Posterior cingulate gyrus (tissue), 11 donors: ENCODE measurements at regions not wholly inside any gene's neighbourhood (a gene's known extent, or its start where the extent isn't known, plus 50 kb on each side); places are given as distances from the start of the nearest gene placed in this dataset.
"Not testable (repeated sequence)": the region's sequence is repeated elsewhere in the genome, so short reads cannot be mapped to it uniquely, and the experiment has no call there.

Experiments
- DNase-seq, 10 donors: peaks; one replicate each; pipeline versions ENCODE4 v3.0.0 to v3.0.0-alpha.2; 2020 to 2021; ENCODE audit warnings: mixed read lengths in 3 of 10
- intact Hi-C: fragments of 100-400 bp; cut with DNase I; formaldehyde crosslinking; loops from one replicate; pipeline ENCODE4 v1.15.1; 2023

DNA sequence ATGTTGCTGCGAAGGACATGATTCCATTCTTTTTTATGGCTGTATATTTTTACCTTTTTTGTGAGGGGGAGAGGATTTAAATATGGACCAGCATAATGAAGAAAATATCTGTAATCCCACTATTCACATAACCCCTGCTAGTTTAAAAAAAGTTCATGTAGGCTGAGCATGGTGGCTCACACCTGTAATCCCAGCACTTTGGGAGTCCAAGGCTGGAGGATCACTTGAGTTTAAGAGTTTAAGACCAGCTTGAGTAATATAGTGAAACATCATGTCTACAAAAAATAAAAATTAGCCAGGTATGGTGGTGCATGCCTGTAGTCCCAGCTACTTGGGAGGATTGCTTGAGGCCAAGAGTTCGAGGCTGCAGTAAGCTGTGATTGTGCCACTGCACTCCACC, 99.8 kb upstream of the TPTE start:
- intact Hi-C loops, DNase-seq: not testable (repeated sequence)

DNA sequence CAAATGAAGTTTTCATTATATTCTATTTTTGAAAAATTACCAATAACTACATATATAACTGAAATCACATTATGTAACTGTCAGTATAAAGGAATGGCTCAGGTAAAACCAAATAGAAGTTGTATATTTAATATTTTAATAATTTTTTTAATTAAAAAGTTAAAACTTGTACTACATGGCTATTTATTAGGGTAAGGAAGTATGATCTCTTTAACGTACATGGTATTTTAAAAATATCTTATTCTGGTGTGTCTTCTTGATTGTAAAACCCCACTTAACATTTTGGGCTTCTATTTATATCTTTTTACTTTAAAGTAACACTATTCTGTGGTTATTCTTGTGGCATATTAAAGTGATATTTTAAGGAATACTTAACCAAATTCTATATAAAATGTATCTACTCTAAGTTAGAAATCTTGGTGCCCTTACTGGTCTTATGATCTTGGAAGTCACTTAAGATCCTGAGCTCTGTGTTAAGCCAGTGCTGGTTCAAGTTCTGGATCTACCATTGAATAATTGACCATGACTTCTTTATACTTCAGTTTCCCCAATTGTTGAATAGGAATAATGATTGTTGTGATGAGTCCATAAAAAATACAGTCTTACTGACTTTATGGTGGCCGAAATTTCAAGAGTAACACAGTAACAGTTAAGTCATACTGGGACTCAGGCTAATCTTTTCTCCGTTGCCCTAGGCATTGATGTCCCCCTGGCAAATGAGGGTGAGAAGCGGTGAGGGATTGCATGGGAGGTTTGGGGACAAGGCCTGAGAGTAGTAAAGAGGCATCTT, 97.1 kb upstream of the TPTE start:
- DNase-seq, intact Hi-C loops: not testable (repeated sequence)

DNA sequence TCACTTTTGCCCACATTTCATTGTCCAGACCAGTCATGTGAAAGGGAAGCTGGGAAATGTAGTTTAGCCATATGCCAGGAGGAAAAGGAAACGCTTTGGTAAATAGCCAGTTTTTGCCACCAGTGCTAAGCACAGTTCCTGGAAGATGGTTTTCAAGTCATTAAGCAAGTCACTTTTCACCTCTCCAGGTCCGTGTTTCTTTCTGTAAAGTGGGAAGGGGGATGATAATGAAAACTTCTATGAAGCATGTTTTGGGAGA, 96.6 kb upstream of the TPTE start:
- intact Hi-C loops, DNase-seq: not testable (repeated sequence)

DNA sequence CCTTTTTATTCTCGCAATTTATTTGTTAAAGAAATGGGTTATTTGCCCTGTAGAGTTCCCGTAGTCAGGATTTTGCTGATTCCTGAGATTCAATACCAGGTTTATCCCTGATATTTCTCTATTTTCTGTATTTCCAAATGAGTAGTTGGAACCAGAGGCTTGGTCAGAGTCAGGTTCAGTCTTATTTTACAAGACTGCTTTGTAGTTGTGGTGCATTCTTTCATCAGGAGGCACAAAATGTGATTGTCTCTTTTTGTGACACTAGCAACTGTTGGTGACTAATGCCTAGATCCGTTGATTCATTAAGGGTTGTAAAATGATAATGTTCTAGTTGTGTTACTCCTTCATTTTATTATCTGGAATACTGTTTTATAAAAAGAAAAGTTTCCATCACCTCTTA, 95.5 kb upstream of the TPTE start:
- intact Hi-C loops = no loop called here
- DNase-seq = no peak

DNA sequence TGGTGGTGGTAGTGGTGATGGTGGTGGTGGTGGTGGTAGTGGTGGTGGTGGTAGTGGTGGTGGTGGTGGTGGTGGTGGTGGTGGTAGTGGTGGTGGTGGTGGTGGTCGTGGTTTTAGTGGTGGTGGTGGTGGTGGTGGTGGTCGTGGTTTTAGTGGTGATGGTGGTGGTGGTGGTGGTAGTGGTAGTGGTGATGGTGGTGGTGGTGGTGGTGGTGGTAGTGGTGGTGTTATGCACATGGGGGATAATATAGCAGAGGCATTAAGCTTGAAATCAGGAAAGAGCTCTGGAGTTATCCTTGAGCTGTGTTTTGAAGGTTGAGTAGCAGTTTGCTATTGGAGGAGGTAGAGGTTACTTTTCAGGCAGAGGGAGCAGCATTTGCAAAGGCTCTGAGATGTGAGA, 94.6 kb upstream of the TPTE start:
- intact Hi-C loops = not testable (repeated sequence)

DNA sequence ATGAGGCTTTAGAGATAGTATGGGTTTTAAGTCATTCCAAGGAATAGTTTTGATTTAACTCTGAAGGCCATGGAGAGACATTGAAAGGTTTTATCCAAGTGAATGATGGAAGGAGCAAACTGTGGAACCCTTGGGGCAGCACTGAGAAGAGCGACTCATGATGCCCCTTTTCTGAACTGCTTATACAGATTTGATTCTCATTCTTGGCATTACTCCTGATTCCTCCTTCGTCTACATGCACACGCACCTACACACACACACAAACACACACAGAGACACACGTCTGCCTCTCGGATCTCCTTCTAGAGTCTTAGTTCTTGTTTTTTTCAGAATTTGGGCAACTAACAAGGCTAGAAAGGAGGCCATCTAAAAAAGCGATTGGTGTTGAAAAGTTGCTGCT, 94.1 kb upstream of the TPTE start:
- DNase-seq, intact Hi-C loops: not testable (repeated sequence)

More for the DNA sequence above, 94.6 kb upstream of the TPTE start:
- DNase-seq = not testable (repeated sequence)

DNA sequence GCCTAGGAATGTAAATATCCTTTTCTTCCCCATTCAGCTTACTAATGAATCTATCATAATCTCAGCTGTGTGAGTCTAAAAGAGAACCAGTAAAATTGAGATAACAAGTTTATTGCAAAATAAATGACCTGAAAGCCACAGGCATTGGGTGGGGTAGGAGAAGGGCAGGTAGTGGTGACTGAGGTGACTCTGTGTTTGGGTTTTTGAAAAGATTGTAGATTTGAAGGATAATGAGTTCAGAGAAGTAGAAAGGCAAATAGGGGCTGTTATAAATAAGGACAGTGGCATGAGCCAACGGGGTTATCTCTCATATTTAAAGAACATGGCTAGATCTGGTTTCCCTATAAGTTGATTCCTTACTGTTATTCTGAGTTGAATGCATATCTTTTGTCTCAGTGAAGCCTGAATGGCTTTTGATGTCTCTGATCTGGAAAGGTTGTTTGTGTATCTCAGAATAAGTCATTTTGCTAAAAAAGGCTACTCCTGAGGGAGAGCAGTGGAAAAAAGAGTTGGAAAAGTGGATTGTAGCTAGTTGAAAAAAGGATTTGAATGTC, 92.3 kb upstream of the TPTE start:
- intact Hi-C loops, DNase-seq: not testable (repeated sequence)

DNA sequence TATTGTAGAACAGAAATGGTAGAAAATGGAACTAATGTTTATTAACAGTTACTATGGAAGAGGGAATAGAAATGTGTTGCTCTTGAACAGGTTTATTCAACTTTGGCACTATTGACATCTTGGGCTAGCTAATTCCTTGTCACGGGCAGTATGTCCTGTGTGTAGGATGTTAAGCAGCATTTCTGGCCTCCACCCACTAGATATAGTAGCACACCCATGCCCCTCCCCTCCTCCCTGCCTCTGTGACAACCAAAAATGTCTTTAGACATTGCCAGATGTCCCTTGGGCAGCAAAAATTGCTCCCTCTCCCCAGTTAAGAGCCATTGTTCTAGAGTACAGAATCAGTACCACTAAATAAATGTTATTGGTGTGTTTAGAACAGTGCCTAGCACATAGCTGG, 91.4 kb upstream of the TPTE start:
- no peak for DNase-seq
- intact Hi-C loops = no loop called here

DNA sequence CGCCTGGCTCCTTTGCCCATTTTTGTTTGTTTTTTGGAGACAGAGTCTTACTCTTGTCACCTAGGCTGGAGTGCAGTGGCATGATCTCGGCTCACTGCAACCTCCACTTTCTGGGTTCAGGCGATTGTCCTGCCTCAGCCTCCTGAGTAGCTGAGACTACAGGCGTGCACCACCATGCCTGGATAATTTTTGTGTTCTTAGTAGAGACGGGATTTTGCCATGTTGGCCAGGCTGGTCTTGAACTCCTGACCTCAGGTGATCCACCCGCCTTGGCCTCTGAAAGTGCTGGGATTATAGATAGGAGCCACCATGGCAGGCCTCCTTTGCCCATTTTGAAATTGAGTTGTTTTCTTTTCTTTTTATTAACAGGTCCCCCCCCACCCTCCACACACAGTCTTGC, 89.4 kb upstream of the TPTE start:
- intact Hi-C loops = not testable (repeated sequence)
- peak in 3 of 10 donors; percentile 69 to 88 (median 86) for DNase-seq

DNA sequence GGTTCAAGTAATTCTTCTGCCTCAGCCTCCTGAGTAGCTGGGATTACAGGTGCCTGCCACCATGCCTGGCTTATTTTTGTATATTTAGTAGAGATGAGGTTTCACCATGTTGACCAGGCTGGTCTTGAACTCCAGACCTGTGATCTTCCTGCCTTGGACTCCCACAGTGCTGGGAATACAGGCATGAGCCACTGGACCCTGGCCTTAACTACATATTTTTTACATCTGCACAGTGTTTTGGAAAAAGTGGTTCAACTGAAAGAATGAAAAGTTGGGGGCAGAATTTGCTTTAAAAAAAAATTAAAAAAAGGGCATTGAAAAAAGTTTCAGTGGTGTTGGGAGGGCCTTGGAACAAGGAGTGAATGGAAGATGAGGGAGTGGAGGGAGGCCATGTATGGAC, 88.9 kb upstream of the TPTE start:
- peak in 1 of 10 donors; percentile 75 for DNase-seq

DNA sequence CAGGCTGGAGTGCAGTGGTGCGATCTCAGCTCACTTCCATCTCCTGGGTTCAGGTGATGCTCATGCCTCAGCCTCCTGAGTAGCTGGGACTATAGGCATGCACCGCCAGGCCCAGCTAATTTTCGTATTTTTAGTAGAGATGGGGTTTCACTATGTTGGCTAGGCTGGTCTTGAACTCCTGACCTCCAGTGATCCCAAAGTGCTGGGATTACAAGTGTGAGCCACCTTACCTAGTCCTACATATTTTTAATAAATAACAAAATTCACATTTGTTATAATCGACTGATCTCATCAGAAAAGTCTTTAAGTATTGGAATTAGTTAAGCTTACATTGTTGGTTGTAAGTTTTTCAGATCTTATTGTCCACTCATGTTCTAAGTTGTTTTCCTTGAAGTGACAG, 83.4 kb upstream of the TPTE start:
- intact Hi-C loops, DNase-seq: not testable (repeated sequence)

More for the DNA sequence above, 88.9 kb upstream of the TPTE start:
- intact Hi-C loops = not testable (repeated sequence)

DNA sequence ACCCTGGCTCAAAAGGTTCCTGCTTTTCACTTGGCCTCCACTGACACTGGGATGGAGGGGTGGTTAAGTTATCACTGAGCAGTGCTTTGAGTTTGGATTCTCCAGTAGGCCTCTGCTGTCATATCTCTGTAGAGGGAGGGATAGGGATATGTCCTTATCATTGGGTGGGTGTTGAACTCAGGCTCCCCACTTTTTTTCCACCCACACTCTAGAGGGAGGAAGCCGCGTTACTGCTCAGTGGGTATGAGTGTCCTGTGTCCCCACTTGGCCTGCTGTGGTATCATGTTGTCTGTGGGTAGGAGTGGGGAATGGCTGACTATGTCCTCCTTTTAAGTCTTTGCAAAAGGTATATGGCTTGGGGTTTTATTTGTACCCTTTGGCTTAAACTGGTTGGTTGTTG, 80.7 kb upstream of the TPTE start:
- DNase-seq, intact Hi-C loops: not testable (repeated sequence)

DNA sequence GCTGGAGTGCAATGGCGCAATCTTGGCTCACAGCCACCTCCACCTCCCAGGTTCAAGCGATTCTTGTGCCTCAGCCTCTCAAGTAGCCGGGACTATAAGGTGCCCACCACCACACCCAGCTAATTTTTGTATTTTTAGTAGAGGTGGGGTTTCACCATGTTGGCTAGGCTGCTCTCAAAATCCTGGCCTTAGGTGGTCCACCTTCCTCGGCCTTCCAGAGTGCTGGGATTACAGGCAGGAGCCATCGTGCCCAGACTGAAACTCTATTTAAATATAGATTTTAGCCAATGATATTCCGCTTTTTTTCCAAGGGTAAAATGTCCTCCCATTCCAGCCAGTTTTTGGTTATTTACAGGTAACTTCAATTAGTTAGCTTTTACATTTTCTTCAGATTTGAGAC, 79.4 kb upstream of the TPTE start:
- peak in 1 of 10 donors; percentile 67 for DNase-seq

DNA sequence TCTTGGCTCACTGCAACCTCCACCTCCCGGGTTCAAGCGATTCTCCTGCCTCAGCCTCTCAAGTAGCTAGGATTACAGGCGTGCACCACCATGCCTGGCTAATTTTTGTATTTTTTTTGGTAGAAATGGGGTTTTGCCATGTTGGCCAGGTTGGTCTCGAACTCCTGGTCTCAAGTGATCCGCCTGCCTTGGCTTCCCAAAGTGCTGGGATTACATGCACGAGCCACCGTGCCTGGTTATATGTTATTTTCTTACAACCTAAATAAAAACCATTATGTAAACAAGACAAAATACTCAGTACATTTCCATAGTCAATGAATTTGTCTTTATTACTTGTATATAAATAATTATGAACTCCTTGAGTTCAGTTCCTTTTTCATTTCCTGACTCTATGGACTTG, 75.7 kb upstream of the TPTE start:
- peak in 2 of 10 donors; percentile 66 to 76 for DNase-seq
- intact Hi-C loops = not testable (repeated sequence)

More for the DNA sequence above, 79.4 kb upstream of the TPTE start:
- intact Hi-C loops = not testable (repeated sequence)

DNA sequence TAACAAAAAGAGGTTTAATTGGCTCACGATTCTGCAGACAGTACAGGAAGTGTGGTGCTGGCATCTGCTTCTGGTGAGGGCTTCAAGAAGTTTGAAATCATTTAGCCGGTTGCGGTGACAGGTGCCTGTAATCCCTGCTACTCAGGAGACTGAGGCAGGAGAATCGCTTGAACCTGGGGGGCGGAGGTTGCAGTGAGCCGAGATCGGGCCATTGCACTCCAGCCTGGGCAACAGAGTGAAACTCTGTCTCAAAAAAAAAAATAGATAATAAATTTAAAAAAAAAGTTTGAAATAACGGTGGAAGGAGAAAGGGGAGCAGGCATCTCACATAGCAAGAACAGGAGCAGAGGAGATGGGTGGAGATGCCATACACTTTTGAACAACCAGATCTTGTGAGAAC, 71.9 kb upstream of the TPTE start:
- DNase-seq = peak in 3 of 10 donors; percentile 82 to 89 (median 87)
- intact Hi-C loops = not testable (repeated sequence)

DNA sequence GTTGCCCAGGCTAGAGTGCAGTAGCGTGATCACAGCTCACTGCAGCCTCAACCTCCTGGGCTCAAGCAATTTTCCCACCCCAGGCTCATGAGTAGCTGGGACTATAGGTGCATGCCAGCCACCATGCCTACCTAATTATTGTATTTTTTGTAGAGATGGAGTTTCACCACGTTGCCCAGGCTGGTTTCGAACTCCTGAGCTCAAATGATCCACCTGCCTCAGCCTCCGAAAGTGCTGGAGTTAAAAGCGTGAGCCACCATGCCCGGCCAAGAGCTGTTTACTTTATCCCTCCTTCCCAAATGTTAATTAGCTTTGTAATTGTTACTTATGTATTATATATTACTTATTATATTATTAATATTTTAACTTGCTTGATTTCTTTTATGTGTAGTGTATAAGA, 70.1 kb upstream of the TPTE start:
- DNase-seq = peak in 1 of 10 donors; percentile 66
- intact Hi-C loops = not testable (repeated sequence)

DNA sequence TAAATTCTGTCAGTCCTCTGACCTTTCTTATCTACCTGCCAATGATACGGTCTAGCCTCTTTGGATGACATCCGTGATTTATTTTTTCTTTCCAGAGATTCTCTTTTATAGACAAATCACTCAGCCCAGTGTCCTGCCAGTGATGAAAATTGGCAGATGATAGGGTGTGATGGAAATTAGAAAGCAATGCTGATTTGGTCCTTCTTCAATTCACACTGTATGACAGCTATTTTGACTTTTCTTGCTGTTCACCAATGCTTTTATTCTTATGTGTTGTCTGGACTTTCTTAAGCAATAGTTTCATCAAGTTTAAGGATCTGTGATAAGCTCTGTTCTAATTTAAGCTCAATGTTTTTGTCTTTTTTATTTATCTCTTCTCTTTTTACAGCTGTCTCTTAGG, 63.6 kb upstream of the TPTE start:
- DNase-seq, intact Hi-C loops: not testable (repeated sequence)

DNA sequence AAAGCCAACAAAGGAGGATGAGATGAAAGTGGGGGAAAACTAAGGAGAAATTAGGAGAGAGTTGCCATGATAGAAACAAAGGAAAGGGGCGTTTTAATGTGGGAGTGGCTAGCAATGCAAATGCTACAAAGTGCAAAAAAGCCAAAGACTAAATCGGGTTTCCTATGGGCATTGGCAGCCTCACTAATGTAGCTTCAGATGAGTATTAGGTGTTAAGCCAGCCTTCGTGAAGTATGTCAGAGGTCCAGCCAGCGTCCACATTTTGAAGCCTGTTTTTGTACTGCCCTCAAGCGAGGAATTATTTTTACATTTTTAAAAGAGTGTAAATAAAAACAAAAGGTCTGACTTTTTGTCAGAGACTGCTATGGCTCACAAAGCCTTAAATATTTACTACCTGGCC, 60.4 kb upstream of the TPTE start:
- intact Hi-C loops, DNase-seq: not testable (repeated sequence)

DNA sequence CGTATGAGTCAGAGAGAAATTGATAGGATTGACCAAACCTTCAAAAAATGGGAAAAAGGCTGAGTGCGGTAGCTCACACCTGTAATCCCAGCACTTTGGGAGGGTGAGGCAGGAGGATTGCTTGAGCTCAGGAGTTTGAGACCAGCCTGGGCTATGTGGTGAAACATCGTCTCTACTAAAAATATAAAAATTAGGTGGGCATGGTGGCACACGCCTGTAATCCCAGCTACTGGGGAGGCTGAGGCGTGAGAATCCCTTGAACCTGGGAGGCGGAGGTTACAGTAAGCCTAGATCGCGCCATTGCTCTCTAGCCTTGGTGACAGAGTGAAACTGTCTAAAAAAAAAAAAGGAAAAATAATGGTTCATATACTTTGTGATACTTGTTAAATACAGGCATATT, 59.9 kb upstream of the TPTE start:
- DNase-seq = peak in 2 of 10 donors; percentile 71 to 73

DNA sequence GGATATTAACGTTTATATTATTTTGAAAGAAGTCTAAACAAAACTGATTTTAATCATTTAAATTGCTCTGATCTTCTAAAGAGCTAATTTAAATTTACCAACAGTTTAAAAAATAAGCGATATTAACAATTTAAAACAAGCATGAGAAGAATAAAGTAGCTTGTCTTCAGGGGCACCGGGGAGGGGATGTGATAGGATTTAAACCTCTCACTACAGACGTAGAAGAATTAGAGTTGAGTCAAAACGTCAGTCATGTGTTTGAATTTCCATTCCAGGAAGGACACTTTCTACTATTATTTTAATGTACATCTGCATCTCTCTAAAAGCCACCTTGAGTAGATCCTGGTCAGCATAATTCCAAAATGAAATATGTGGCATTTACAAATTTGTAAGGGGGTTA, 58.2 kb upstream of the TPTE start:
- intact Hi-C loops = no loop called here
- no peak for DNase-seq

More for the DNA sequence above, 59.9 kb upstream of the TPTE start:
- intact Hi-C loops = not testable (repeated sequence)

DNA sequence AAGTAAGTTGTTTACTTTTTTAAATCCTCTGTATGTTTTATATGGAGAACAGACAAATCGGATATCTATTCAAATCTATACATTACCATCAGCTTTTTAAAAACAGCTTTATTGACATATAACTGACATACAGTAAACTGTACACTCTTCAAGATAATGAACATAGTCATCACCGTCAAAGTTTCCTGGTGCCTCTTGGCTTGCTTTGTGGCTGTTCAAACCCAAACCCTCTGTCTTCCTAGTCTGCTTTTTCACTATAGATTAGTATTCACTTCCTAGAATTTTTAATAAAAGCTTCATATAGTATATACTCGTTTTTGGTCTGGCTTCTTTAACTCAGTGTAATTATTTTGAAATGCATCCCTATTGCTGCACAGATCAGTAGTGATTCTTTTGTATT, 56.4 kb upstream of the TPTE start:
- intact Hi-C loops = no loop called here
- no peak for DNase-seq

DNA sequence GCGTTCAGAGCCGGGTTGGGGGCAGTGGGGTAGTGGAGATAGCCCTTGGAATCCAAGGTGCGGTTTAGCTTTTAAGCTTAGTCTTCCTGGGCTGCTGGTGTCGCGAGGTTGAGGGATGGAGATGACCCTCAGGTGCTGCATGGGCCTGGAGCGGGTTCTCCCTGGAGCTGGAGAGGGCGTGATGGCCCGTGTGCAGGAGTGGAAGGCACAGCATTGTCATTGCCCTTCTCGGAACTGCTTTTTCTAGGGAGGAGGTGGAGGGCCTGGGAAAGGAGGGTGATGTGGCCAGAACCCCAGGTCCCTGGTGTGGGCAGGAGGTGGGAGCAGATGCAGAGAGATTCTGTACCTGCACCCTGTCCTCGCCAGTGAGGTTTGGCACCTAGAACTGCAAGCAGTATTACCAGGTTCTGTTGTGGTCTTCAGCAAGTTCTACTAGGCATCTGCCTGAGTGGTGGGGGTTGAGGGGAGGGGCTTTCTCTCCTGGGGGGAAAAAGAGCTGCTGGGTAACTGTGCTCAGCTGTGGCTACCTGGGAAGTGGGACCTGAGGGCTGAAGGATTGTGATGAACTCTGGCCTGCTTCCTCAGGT, 55.8 kb upstream of the TPTE start:
- intact Hi-C loops = not testable (repeated sequence)
- peak in 3 of 10 donors; percentile 76 to 91 (median 89) for DNase-seq
